ENCODE measurements at regions not wholly inside any gene's neighbourhood (a gene's known extent, or its start where the extent isn't known, plus 50 kb on each side); places are given as distances from the start of the nearest gene placed in this dataset.

- Mint-ChIP-seq H3K4me3 (peak overlapping the region in 2 of 4 donors; percentile 35 to 48), H3K9me3 (no peaks in the 10 kb centered on the region), H3K27me3 (no peaks in the 10 kb centered on the region), H3K27ac (no peak overlapping the region), H3K36me3 (peaks cover 4% of the 10 kb centered on the region), H3K4me1 (peaks cover 0 to 55% (median 32%) of the 10 kb centered on the region in 4 donors)
- Histone ChIP-seq H3K4me1 (ENCODE audit: control insufficient read depth, insufficient read depth, low read length, poor library complexity, severe bottlenecking) (peaks cover 38% of the 10 kb centered on the region), H3K27ac (ENCODE audit: insufficient read depth, low read length, poor library complexity, severe bottlenecking) (no peak overlapping the region), H3K9me3 (ENCODE audit: control insufficient read depth in 2 of 2, low read length in 2 of 2) (no peaks in the 10 kb centered on the region), H3K4me3 (ENCODE audit: low read depth, low read length) (no peak overlapping the region), H3K36me3 (ENCODE audit: control insufficient read depth, insufficient read depth, low read length) (no peaks in the 10 kb centered on the region), H3K27me3 (ENCODE audit: control insufficient read depth, insufficient read depth, low read length) (no peaks in the 10 kb centered on the region)
- ATAC-seq (ENCODE audit: low read depth in 2 of 2), result no peak
- DNase-seq, result no peak
These were observed 58.3 kb upstream of the STXBP1 start for GRCh38 chr9:127553793-127554192.

- no peaks in the 10 kb centered on the region for H3K27me3 ChIP-seq (ENCODE audit: control insufficient read depth, insufficient read depth, low read length)
- no peaks in the 10 kb centered on the region for H3K9me3 ChIP-seq (ENCODE audit: control insufficient read depth in 2 of 2, low read length in 2 of 2)
- peaks cover 0 to 61% (median 33%) of the 10 kb centered on the region in 4 donors for H3K4me1 Mint-ChIP-seq
- H3K36me3 Mint-ChIP-seq, result peaks cover 4% of the 10 kb centered on the region
- no peaks in the 10 kb centered on the region for H3K27me3 Mint-ChIP-seq
- no peaks in the 10 kb centered on the region for H3K36me3 ChIP-seq (ENCODE audit: control insufficient read depth, insufficient read depth, low read length)
- H3K4me3 ChIP-seq (ENCODE audit: low read depth, low read length), result no peak overlapping the region
- H3K4me3 Mint-ChIP-seq, result peak overlapping the region in 3 of 4 donors; percentile 11 to 72 (median 40)
- DNase-seq, result no peak
- H3K27ac Mint-ChIP-seq, result peak overlapping the region; percentile 91 to 95 (median 94)
- no peaks in the 10 kb centered on the region for H3K9me3 Mint-ChIP-seq
- H3K4me1 ChIP-seq (ENCODE audit: control insufficient read depth, insufficient read depth, low read length, poor library complexity, severe bottlenecking), result peaks cover 48% of the 10 kb centered on the region
- H3K27ac ChIP-seq (ENCODE audit: insufficient read depth, low read length, poor library complexity, severe bottlenecking), result peak overlapping the region; percentile 67
- no peak for ATAC-seq (ENCODE audit: low read depth in 2 of 2)
These were observed 56.9 kb upstream of the STXBP1 start for GRCh38 chr9:127554966-127555839.

GRCh38 chr9:127555840-127556820 is 55.9 kb upstream of the STXBP1 start:
- H3K9me3 Mint-ChIP-seq, result no peaks in the 10 kb centered on the region
- Histone ChIP-seq H3K27ac (ENCODE audit: insufficient read depth, low read length, poor library complexity, severe bottlenecking) (peak overlapping the region; percentile 67), H3K36me3 (ENCODE audit: control insufficient read depth, insufficient read depth, low read length) (no peaks in the 10 kb centered on the region), H3K4me3 (ENCODE audit: low read depth, low read length) (peak overlapping the region; percentile 13), H3K4me1 (ENCODE audit: control insufficient read depth, insufficient read depth, low read length, poor library complexity, severe bottlenecking) (peaks cover 49% of the 10 kb centered on the region), H3K27me3 (ENCODE audit: control insufficient read depth, insufficient read depth, low read length) (no peaks in the 10 kb centered on the region), H3K9me3 (ENCODE audit: control insufficient read depth in 2 of 2, low read length in 2 of 2) (no peaks in the 10 kb centered on the region)
- H3K36me3 Mint-ChIP-seq, result peaks cover 8% of the 10 kb centered on the region
- DNase-seq, result peak in 1 of 3 donors; percentile 95
- peaks cover 0 to 69% (median 35%) of the 10 kb centered on the region in 4 donors for H3K4me1 Mint-ChIP-seq
- H3K27me3 Mint-ChIP-seq, result no peaks in the 10 kb centered on the region
- peak overlapping the region; percentile 40 to 79 (median 75) for H3K4me3 Mint-ChIP-seq
- peak overlapping the region; percentile 91 to 95 (median 94) for H3K27ac Mint-ChIP-seq
- peak; percentile 86 to 87 for ATAC-seq (ENCODE audit: low read depth in 2 of 2)

GRCh38 chr9:127556871-127557270 is 55.2 kb upstream of the STXBP1 start:
- ATAC-seq (ENCODE audit: low read depth in 2 of 2) (no peak), DNase-seq (peak in 1 of 3 donors; percentile 20)
- peaks cover 8% of the 10 kb centered on the region for H3K36me3 Mint-ChIP-seq
- Histone ChIP-seq H3K4me1 (ENCODE audit: control insufficient read depth, insufficient read depth, low read length, poor library complexity, severe bottlenecking) (peaks cover 49% of the 10 kb centered on the region), H3K36me3 (ENCODE audit: control insufficient read depth, insufficient read depth, low read length) (no peaks in the 10 kb centered on the region), H3K27me3 (ENCODE audit: control insufficient read depth, insufficient read depth, low read length) (no peaks in the 10 kb centered on the region), H3K27ac (ENCODE audit: insufficient read depth, low read length, poor library complexity, severe bottlenecking) (peak overlapping the region; percentile 30), H3K4me3 (ENCODE audit: low read depth, low read length) (peak overlapping the region; percentile 38), H3K9me3 (ENCODE audit: control insufficient read depth in 2 of 2, low read length in 2 of 2) (no peaks in the 10 kb centered on the region)
- H3K4me1 Mint-ChIP-seq, result peaks cover 0 to 76% (median 37%) of the 10 kb centered on the region in 4 donors
- H3K9me3 Mint-ChIP-seq, result no peaks in the 10 kb centered on the region
- peak overlapping the region; percentile 40 to 84 (median 76) for H3K4me3 Mint-ChIP-seq
- no peaks in the 10 kb centered on the region for H3K27me3 Mint-ChIP-seq
- H3K27ac Mint-ChIP-seq, result peak overlapping the region; percentile 91 to 95 (median 94)

GRCh38 chr9:127557466-127557869 is 54.6 kb upstream of the STXBP1 start:
- Histone ChIP-seq H3K9me3 (ENCODE audit: control insufficient read depth in 2 of 2, low read length in 2 of 2) (no peaks in the 10 kb centered on the region), H3K36me3 (ENCODE audit: control insufficient read depth, insufficient read depth, low read length) (no peaks in the 10 kb centered on the region), H3K27ac (ENCODE audit: insufficient read depth, low read length, poor library complexity, severe bottlenecking) (peak overlapping the region; percentile 30), H3K27me3 (ENCODE audit: control insufficient read depth, insufficient read depth, low read length) (no peaks in the 10 kb centered on the region), H3K4me1 (ENCODE audit: control insufficient read depth, insufficient read depth, low read length, poor library complexity, severe bottlenecking) (peaks cover 49% of the 10 kb centered on the region), H3K4me3 (ENCODE audit: low read depth, low read length) (peak overlapping the region; percentile 44)
- Mint-ChIP-seq H3K4me3 (peak overlapping the region; percentile 40 to 84 (median 76)), H3K27ac (peak overlapping the region in 2 of 3 donors; percentile 91 to 94), H3K9me3 (no peaks in the 10 kb centered on the region), H3K4me1 (peaks cover 0 to 82% (median 37%) of the 10 kb centered on the region in 4 donors), H3K27me3 (no peaks in the 10 kb centered on the region), H3K36me3 (peaks cover 8% of the 10 kb centered on the region)
- peak in 1 of 2 donors; percentile 9 for ATAC-seq (ENCODE audit: low read depth in 2 of 2)
- DNase-seq, result peak in 1 of 3 donors; percentile 74

- peak overlapping the region; percentile 44 for H3K4me3 ChIP-seq (ENCODE audit: low read depth, low read length)
- H3K9me3 Mint-ChIP-seq, result no peaks in the 10 kb centered on the region
- H3K27me3 ChIP-seq (ENCODE audit: control insufficient read depth, insufficient read depth, low read length), result no peaks in the 10 kb centered on the region
- no peak for DNase-seq
- H3K36me3 ChIP-seq (ENCODE audit: control insufficient read depth, insufficient read depth, low read length), result no peaks in the 10 kb centered on the region
- no peaks in the 10 kb centered on the region for H3K9me3 ChIP-seq (ENCODE audit: control insufficient read depth in 2 of 2, low read length in 2 of 2)
- H3K27ac Mint-ChIP-seq, result peak overlapping the region; percentile 91 to 97 (median 94)
- peak overlapping the region; percentile 30 for H3K27ac ChIP-seq (ENCODE audit: insufficient read depth, low read length, poor library complexity, severe bottlenecking)
- H3K4me1 ChIP-seq (ENCODE audit: control insufficient read depth, insufficient read depth, low read length, poor library complexity, severe bottlenecking), result peaks cover 49% of the 10 kb centered on the region
- H3K4me1 Mint-ChIP-seq, result peaks cover 0 to 87% (median 37%) of the 10 kb centered on the region in 4 donors
- no peak for ATAC-seq (ENCODE audit: low read depth in 2 of 2)
- no peaks in the 10 kb centered on the region for H3K27me3 Mint-ChIP-seq
- H3K4me3 Mint-ChIP-seq, result peak overlapping the region; percentile 79 to 89 (median 86)
- peaks cover 13% of the 10 kb centered on the region for H3K36me3 Mint-ChIP-seq
These were observed 54.0 kb upstream of the STXBP1 start for GRCh38 chr9:127557998-127558546.

- Histone ChIP-seq H3K4me3 (ENCODE audit: low read depth, low read length) (no peak overlapping the region), H3K4me1 (ENCODE audit: control insufficient read depth, insufficient read depth, low read length, poor library complexity, severe bottlenecking) (peaks cover 49% of the 10 kb centered on the region), H3K9me3 (ENCODE audit: control insufficient read depth in 2 of 2, low read length in 2 of 2) (no peaks in the 10 kb centered on the region), H3K36me3 (ENCODE audit: control insufficient read depth, insufficient read depth, low read length) (no peaks in the 10 kb centered on the region), H3K27me3 (ENCODE audit: control insufficient read depth, insufficient read depth, low read length) (no peaks in the 10 kb centered on the region), H3K27ac (ENCODE audit: insufficient read depth, low read length, poor library complexity, severe bottlenecking) (peak overlapping the region; percentile 9)
- peaks cover 0 to 88% (median 37%) of the 10 kb centered on the region in 4 donors for H3K4me1 Mint-ChIP-seq
- H3K27ac Mint-ChIP-seq, result peak overlapping the region; percentile 91 to 97 (median 94)
- ATAC-seq (ENCODE audit: low read depth in 2 of 2) (no peak), DNase-seq (no peak)
- no peaks in the 10 kb centered on the region for H3K9me3 Mint-ChIP-seq
- peaks cover 14% of the 10 kb centered on the region for H3K36me3 Mint-ChIP-seq
- no peaks in the 10 kb centered on the region for H3K27me3 Mint-ChIP-seq
- peak overlapping the region; percentile 79 to 89 (median 86) for H3K4me3 Mint-ChIP-seq
These were observed 53.4 kb upstream of the STXBP1 start for GRCh38 chr9:127558581-127559246.
